ENCODE measurements at regions not wholly inside any gene's neighbourhood (a gene's known extent, or its start where the extent isn't known, plus 50 kb on each side); places are given as distances from the start of the nearest gene placed in this dataset.
"Not testable (repeated sequence)": the region's sequence is repeated elsewhere in the genome, so short reads cannot be mapped to it uniquely, and the experiment has no call there.

DNA sequence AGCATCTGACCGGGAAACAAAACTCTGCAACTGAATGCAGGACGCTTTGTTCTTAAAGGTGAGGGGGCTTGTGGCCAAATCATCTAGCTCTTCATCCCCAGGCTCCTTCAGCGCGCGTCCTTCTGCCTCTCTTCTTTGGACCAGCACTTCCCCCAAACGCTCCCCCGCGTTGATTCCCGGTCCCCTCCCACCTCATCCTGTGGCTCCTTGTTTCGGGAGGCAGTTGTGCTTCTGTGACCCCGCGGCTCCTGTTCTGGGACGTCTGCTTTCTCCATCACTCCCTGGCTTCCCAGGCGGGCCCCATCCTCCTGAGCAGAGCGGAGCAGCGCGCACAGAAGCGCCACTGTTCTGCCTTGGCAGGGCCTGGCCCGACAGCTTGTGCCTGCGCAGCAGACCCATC, 109.7 kb upstream of the ZNG1E start:
- TF ChIP-seq, protein P1, sequence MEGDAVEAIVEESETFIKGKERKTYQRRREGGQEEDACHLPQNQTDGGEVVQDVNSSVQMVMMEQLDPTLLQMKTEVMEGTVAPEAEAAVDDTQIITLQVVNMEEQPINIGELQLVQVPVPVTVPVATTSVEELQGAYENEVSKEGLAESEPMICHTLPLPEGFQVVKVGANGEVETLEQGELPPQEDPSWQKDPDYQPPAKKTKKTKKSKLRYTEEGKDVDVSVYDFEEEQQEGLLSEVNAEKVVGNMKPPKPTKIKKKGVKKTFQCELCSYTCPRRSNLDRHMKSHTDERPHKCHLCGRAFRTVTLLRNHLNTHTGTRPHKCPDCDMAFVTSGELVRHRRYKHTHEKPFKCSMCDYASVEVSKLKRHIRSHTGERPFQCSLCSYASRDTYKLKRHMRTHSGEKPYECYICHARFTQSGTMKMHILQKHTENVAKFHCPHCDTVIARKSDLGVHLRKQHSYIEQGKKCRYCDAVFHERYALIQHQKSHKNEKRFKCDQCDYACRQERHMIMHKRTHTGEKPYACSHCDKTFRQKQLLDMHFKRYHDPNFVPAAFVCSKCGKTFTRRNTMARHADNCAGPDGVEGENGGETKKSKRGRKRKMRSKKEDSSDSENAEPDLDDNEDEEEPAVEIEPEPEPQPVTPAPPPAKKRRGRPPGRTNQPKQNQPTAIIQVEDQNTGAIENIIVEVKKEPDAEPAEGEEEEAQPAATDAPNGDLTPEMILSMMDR (conservative IDR thresholded peaks at IDR 0.05; ENCODE audit: low read length), result not testable (repeated sequence)
- TF ChIP-seq EZH2phosphoT487 (IDR thresholded peaks at IDR 0.05; ENCODE audit: borderline replicate concordance), result not testable (repeated sequence)
